HG03064 (cell line): ENCODE measurements at regions not wholly inside any gene's neighbourhood (a gene's known extent, or its start where the extent isn't known, plus 50 kb on each side); places are given as distances from the start of the nearest gene placed in this dataset.
"Not testable (repeated sequence)": the region's sequence is repeated elsewhere in the genome, so short reads cannot be mapped to it uniquely, and the experiment has no call there.

Experiments
- ATAC-seq: cut with Tn5 transposase; IDR thresholded peaks from one replicate; pipeline ENCODE4 v1.9.1; 2021; ENCODE audit warnings: low read depth; ENCODE audit not compliant: unreplicated experiment

DNA sequence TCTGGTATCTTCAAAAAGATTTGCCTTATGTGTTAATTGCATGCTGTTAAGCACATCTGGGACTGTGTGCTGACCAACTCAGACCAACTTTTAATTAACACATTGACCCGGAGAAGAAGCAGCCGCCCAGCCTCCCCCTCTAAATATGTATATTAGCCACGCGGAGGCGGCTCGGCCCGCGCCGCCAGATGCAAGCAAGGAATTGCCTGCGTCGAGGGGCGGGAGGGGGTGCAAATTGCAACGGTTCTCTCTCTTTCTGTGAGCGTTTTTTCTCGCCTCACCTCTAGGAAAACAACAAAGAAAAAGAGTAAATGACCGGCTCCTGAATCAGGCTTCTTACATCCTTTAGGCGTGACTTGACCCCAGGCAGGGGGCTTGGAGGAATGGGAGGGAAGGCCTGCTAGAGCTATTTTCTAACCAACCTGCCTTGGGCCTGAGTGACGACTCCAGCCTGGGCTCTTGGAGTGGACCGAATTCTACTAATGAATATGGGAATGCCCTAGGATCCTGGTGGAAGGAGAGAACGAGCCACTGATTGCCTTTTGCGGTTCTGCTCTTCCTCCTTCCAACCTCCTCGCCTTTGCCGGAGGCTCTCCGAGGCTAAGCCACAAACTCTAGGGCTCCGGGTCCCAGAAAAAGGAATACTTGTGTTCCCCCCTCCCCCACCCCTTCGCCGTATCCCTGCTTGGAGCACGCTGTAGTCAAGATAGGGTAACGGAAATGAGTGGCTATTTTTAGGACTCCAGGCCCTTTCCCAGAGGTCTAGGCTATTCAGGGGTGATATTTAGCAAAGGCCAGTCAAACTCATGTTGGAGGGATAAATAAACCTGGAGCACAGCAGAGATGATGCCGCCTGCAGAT, 417.0 kb upstream of the ESRRG start:
- ATAC-seq, result no peak

DNA sequence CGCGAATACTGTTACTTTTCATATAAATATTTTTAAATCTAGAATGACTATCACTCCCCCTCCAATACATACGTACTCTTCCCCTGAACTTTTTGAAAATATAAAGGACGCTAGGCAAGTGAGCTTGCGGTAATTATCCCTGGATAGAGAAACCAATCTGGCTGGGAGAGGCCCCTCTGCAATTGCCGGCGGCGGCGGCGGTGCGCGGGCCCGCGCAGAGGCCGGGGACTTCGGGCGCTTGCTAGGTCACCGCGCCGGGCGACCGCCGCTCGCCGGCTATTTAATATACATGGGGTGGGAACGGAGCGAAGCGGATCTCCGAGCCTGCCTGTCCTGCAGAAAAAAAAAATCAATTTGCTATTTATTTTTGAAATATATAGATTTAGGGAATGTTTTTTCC, 416.3 kb upstream of the ESRRG start:
- ATAC-seq, result no peak

DNA sequence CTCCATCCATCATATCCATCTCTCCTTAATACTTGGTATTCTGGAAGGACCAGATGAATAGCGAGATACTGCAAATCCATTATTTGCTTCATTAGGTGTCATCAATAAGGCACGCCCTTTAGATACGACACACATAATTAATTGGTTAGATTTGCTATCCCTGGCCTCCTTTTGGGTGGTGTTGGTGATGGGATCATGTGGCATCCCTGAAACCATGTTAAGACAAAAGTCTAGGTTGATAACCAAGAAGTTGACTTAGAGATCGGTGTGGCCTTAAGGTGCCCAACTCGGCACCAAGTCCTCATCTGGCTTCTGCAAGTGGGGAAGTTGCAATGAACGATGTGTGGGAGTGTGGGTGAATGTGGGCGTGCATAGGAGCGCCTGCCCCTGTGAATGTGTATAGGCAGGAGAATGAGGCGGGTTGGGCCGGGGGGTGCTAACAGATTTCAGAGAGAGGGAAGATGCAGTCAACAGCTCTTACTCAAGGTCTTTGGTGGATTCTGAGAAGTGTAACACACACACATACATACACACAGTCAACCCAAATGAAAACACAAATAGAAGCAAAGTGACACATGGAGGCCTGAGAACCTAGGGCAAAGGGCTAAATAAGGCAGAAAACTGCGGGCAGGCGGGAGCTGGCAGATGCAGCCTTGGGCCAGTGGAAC, 415.7 kb upstream of the ESRRG start:
- no peak for ATAC-seq

DNA sequence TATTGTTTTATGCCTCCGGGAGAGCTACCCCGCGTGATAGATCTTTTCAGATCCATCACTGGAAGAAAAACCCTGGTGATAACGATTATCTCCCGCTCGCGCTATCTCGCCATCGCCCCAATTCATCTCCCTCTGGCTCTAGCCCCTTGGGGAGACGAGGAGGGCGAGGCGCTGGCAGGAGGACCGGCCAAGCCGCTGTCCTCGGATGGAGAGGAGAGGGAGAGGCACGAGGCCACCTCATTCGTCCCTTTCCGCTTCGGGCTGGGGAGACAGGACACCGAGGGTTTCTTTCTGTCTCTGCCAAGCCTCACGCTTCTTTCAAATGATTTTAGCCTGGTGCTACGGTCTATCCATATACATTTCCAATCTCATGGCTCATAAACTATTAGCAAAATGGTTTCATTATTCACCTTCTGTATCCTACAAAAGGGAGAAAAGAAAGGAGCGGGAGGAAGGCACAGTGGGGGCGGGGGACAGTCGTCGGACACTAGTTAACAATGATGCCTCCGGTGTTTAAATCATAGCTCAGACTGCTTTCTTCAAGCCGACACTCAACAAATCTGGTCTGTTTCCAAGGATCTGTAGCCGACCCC, 415.0 kb upstream of the ESRRG start:
- no peak for ATAC-seq

DNA sequence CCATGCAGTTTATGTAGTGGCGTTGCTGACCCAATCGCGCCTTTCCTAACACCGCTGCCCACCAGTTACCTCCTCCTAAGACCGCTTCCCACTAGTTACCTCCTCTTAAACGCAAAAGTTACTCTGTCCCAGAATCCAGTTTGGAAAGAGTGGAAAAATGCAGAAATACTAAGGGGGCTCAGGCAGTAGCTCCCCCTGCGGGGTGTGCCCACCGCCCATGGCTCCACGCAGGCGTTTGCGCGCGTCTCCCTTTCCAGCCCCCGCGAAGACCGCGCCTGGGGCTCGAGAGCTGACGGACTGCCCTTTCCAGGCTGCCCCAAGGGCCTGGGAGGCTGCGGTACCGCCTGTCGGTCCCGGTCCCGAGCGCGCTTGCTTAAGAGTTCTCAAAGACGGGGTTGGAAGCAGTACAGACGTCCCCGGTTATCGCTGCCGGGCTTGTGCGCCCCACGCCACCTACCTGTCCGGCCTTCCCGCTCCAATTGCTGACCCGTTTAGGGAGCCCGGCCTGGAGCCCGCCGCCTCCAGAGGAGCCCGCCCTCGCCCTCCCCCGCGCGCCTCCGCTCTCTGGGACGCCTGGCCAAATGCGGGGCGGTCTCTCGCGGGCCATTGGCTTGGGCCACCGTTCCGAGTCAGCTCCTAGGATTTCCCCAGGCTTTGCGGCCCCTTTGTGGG, 414.1 kb upstream of the ESRRG start:
- ATAC-seq, result no peak

DNA sequence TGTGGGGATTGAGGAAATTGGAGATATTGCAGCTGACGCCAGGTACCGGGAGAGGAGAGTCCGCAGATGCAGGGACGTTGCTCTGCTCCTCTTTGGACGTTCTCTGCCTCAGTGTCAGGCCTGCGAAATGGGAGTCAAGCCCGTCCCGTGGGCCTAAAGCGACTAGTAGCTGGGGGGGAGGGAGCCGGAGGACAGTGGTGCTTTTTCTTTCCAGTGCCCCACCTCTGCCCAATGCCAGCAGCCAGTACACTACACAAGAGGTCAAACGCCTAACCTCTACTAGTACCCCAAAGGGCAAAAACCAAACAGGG, 413.6 kb upstream of the ESRRG start:
- no peak for ATAC-seq

DNA sequence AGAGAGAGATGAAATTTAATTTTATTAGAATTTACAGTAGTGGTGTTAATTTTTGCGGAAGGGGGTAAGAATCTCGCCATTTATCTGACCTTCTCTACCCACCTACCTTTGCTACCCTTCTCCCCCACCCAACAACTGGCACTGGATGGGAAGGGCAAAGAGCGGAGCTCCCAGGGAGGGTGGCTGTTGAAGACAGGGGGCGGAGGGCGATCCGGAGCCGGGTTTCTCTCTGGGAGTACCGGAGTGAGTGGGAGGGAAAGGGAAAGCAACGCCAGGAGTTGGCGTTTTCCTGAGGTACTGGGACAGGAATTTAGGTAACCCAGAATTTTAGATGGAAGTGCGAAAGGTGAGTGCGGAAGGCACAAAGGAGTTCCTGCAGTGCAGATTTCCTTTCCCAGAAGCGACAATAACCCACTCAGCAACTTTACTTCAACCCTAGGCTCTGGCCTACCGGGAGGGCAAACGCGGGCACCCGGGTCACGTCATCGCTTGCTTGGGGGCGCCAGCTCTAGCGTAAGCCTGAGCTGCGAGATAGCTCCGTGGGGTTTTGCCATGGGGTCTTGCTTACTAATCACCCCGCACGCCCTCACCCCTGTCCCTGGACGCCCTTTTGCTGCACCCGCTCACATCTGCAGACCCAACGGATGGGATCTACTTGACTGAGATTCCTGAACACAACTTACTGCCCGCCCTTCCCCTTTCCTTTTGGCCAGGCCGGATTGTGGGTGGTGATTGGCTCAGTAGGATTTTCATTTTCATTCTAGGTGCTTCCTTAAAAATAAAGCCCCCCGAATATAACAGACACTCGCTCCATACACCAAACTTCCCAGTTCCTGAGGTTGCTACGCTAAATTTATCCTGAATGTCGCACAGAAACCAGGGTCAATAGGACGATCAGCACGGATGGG, 413.0 kb upstream of the ESRRG start:
- ATAC-seq, result no peak

DNA sequence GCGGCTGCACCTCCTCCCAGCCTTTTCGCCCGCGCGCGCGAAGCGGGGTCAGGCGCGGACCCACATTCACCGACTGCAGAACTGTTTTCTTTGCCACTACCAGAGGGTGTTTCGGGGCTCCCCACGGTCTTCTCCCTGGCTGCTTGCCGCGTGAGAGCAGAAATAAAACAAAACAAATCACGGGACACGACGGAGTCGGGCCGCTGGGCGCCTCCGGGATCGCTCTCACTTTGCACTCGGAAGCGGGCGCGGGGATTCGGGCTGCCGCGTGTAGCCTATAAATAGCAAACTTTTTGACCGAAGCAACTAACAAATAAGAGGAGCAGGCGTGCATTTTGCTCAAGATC, 412.3 kb upstream of the ESRRG start:
- ATAC-seq, result no peak

DNA sequence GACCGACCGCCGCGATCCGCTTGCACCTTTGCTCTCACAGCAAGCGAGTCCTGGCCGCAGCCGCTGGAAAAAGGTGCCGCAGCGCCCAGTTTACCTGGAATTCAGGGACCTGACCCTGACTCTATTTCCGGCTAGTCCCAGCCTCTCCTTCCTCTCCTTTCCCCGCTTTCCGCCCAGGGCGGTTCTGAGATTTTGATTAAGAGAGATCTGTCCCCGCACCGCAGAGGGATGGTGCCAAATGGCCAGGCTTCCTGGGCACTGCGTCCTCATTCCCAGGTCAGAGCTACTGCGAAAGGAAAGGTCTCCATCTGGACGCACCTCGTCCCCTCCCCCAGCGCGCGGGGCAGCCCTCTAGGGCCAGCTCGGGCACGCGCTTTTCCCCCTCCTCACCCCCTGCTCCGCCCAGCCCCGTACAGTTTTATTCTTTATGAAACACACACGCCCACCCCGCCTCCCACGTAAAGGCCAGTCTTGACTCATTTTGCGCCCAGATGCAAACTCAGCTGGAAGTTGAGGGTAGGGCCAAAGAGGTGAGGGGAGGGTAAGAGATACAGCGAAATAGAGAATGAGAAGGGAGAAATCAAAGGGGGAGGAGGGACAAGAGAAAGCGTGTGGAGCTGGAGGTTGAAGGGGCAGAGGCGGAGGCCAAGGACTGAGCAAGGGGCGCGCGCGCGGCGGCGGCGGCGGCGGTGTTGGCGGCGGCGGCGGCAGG, 411.8 kb upstream of the ESRRG start:
- ATAC-seq, result no peak

DNA sequence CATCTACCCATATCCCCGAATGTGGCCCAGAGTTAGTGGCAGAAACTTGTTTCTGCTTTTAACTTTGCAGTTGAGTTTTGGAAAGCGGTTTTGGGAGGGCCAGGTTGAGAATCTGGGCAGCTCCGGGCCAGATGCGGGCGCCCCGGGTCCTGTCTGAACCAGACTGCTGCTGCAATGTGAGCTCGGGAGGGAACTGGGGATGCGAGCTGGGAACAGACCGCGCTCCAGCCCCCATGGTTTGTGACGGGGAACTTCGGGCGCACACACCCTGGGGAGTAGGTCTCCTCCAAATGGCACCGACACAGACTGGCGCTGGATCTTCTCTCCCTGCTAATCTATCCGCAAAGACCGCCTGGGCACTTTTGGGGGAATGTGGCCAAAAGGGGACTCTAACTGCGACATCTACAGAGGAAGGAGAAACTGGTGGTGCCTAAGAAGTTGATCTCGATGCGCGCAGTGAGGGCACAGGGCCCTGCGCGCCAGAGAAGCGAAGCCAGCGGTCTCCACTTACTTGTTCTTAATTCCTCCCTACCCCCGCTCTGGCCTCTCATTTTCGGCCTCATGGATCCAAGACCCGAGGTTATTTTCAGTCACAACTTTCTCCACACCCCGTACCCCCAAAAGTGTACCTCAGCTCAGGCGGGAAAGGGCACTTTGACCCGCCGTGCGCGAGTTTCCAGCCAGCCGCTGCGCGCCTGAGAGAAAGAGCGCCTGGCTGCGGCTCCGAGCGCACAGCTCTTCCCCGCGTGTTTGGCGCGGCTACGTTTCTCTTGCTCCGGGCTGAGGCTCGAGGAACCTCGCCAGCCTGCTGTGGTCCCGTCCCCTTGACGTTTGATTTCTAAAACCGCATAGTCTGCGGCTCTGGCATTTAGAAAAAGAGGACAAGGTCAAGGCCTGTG, 411.0 kb upstream of the ESRRG start:
- no peak for ATAC-seq

DNA sequence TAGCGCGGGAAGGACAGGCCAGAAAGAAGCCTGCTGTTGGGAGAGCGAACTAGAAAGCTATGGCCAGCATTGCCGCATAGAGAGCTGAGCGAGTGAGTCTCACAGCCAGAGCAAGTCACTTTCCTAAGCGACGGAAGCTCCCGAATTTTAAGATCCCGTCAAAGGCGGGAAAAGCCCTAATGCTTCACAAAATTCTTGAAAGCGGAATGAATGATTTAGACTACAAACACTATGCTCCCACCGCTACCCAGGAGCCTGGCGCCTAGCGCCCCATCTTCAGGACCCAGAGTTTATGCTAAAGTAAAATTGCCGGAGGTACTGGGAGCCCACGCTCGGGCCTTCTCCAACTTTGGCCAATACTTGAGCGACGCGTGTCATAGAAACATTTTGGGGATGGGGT, 409.9 kb upstream of the ESRRG start:
- ATAC-seq, result no peak

DNA sequence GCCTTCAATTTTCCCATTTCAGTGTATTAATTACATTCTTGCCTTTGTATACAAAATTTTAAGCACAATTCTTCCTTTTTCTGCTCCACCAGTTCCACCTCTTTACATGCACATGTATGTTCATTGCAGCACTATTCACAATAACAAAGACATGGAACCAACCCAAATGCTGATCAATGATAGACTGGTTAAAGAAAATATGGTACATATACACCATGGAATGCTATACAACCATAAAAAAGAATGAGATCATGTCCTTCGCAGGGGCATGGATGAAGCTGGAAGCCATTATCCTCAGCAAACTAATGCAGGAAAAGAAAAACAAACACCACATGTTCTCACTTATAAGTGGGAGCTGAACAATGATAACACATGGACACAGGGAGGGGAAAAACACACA, 400.1 kb upstream of the ESRRG start:
- not testable (repeated sequence) for ATAC-seq

DNA sequence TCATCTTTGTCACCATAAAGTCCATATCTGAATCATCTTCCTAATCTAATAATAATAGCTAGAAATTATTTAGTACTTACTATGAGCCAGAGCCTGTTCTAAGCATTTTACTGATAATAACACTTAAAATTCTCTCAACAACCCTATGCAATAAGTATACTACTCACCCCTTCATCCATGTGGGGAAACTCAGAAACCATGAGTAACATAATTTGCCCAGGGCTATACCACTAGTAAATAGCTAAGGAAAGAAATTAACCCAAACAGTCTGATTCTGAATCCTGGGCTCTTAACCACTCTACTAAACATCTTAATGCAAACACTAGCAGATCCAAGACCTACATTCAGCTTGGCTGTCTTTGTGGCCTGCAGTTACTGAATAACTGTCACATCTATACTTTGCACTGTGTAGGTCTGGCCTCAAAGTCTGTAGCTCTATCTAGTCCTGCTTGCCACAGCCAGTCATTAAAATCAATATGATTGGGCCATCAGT, 394.8 kb upstream of the ESRRG start:
- ATAC-seq, result no peak

DNA sequence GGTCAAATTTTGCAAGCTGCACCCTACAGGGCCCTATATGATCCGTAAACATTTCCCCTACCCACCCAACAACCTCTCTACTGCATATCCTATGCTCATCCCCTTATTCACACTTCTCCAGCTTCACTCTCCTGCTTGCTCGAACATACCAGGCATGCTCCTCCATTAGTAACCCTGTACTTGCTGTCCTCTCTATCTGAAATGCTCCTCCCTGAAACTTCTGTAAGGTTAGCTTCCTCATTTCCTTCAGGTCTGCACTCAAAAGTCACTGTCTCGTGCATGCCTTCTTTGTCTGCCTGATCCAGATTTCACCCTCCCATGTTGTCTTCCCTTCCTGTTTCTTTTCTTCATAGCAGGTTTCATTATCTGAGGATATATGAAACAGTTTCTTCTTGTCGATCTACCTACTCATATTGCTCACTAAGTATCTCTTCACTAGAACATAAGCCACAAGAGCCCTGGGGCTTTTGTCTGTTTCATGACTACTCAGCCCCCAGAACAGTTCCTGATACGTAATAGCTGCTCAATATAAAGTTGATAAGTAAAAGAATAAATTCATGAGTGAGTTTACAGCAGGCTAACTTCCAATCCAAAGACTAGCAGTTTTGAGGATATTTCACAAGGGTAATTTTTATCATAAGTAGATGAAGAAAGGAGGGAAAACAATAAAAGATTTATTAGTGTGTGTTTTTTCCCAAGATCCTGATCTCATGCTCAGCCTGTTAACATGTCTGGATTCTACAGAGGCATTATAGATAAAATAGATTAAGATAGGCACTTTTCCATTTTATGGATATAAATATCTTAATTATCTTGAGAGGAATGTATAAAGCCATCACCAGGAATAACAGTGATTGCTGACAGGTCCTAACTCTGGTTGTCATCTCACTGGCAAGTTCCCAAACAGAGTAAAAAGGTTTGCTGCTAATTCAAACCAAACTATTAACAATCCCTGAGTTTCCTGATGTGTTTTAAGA, 392.5 kb upstream of the ESRRG start:
- ATAC-seq, result no peak

DNA sequence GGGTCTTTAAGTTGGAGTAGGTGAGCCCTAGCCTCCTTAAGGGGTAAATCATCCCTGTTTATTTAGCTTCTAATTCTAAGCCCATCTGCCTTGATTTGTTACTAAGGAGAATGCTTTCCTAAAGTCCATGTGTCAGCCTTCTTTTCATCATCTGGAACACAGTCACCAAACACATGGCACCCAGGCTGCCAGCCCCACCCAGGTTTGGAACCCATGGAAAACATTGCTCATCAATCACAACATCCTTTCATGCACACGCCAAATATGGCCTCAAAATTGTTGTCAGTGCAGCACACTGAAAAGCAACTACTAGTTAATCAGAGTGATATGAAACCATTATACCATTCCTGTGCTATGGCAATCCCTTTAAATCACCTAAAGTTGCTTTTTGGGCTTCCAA, 386.7 kb upstream of the ESRRG start:
- ATAC-seq, result no peak

DNA sequence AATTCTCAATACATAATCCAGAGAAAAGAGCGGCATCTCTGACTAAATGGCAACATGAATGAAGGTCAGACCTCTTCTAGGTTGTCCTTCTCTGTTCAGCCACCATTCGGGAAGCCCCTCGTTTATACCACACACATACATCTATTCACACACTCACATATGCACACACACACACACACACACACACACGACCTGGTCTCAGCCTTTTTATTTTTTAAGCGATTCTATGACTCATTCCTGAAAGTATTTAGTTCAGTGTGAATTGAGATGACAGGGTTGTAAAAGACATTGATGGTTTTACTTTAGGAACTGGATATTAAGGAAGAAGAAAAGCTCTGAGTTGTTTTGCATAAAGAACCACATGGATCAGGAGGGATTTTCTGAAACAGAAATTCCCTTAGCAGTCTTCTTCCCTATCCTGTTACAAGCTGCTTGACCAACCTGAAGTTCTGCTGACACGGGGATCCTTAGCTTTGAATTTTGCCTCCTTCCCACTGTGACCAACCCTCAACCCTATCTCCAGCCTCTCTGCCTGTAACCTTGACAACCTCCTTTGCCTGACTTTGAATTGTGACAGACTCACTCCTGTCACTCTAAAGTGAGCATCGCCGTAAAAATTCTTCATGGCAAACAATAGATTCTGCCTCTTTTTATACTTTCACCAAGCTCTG, 383.1 kb upstream of the ESRRG start:
- ATAC-seq, result no peak

DNA sequence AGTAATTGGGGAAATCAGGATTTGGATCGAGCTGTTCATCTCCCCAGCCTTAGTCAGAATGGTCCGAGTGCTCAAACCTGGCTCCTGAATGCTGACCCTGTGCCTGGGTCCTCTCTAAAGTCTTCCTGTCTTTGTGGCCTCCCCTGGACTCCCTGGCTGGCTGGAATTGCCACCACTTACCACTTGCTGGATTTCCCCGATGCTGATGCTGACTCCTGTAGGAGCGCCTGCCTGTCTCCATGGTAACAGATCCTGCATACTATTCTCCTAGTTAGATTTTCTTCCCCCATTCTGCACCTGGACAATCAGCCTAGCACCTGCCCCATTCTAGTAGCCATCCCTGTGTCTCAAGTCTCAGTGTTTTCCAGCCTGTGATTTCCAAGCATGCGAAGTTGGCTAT, 382.2 kb upstream of the ESRRG start:
- ATAC-seq, result no peak
